ENCODE measurements at regions not wholly inside any gene's neighbourhood (a gene's known extent, or its start where the extent isn't known, plus 50 kb on each side); places are given as distances from the start of the nearest gene placed in this dataset.

DNA sequence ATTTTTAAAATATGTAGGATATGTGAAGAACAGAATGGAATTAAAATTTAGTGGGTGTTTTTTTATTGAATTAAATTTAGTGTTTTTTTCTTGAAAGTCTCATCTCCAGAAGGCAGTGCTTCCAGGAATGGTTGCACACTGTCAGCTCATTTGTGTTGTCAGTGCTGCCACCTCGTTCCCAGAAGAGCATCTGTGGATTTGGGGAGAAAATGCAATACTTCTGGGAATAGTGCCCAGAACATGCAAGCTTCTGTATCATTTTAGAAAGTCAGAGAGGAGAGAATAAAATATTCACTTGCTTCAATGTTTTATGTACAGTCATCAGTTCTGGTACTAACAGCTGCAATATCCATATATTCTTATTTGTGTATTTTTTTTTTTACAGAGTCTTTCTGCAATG is 608.8 kb downstream of the PCDH7 start:
- H3K36me3 Mint-ChIP-seq = no peaks in the 10 kb centered on the region
- no peak for ATAC-seq
- H3K4me1 Mint-ChIP-seq = no peaks in the 10 kb centered on the region
- H3K9me3 Mint-ChIP-seq = no peaks in the 10 kb centered on the region
- no peak overlapping the region for H3K4me3 Mint-ChIP-seq
- H3K27ac Mint-ChIP-seq = no peak overlapping the region
- H3K27me3 Mint-ChIP-seq = no peaks in the 10 kb centered on the region

DNA sequence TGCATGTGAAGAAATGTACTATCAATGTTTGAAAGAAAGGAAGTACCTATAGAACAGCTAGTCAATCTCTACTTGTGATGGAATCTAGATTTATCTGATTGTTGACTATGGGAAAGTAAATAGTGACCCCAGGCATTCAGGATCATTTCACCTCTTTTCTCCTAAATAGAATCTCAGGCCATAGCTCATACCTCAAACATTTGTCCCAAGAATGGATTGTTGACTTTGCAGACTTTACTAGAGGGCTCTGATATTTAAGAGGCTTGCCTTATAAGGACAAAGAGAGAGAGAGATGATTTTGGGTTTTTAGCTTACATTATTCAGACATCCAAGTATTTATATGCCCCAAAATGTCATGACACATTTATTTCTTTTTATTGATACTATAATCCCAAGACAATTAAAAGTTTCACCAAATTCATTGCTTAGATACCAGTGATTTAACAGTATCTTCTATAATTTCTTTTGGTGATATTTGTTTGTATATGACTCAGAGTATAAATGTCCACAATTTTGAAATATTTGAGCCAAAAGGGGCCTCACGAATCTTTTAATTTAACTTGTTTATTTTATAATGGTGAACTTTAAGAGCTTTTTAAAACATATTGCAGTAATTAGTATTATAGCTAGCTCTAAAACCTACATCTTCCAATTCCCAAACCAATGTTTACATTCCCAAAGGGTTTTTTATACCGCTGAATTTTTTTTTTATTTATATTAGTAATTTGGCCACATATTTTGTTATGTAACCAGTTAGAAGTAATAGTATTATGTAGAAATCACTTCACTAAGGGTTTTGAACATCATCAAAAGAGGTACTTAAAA is 614.1 kb downstream of the PCDH7 start:
- Mint-ChIP-seq H3K36me3 (no peaks in the 10 kb centered on the region), H3K27ac (no peak overlapping the region), H3K9me3 (peaks cover 3% of the 10 kb centered on the region), H3K4me1 (no peaks in the 10 kb centered on the region), H3K4me3 (no peak overlapping the region), H3K27me3 (no peaks in the 10 kb centered on the region)
- no peak for ATAC-seq

DNA sequence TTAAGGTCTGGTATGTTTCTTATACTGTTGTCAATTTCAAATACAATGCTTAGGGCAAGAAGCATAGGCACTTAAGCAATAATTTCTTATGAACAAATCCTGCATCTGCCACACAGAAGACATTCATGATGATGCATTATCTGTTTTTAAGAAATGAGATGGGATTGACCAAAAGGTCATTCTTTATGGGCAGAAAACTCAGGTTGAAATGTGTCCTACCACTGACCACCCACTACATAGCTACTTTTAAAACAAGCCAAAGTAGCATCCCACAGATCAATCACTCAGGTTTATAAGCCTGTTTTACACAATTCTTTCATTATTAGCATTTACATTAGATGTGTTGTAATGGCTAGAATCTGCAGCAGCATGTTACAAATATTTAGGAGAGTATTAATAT is 617.8 kb downstream of the PCDH7 start:
- Mint-ChIP-seq H3K36me3 (no peaks in the 10 kb centered on the region), H3K4me3 (no peak overlapping the region), H3K4me1 (no peaks in the 10 kb centered on the region), H3K9me3 (peaks cover 12% of the 10 kb centered on the region), H3K27ac (no peak overlapping the region), H3K27me3 (no peaks in the 10 kb centered on the region)
- no peak for ATAC-seq

DNA sequence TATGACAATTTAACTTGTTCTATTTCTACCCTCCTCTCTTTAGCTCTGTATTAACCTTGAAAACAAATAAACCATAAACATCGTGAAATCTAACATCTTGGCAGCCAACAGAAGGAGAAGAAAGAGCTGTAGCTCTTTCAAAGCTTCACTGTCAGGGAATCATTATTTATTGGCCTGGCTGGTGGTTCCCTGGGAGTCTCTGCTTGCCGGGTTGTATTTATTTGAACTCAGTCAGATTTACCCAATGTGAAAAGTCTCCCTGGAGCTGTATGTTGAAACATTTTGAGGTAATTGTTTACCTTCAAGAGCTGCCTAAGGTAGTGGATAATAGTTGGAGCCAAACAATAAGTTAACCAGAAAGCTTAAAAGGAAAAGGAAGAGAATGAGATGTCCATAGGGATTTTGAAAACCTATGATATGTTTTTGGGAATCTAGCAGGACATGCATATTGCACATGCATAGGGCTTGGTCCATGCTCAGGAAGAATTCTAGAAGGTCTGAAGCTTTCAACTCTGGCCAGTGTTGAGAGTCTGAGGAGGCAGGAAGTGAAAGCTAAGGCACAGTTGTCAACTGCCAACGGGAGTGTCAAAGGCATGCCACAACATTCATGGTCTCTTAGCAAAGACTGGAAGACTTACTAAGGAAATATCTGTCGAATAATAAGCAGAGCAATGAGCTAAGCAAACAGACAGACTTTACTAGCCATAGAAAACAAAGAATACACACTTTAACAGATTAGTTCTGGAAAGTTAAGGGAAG is 621.6 kb downstream of the PCDH7 start:
- no peak overlapping the region for H3K27ac Mint-ChIP-seq
- no peak for ATAC-seq
- H3K4me3 Mint-ChIP-seq = no peak overlapping the region
- H3K36me3 Mint-ChIP-seq = no peaks in the 10 kb centered on the region
- H3K4me1 Mint-ChIP-seq = no peaks in the 10 kb centered on the region
- no peaks in the 10 kb centered on the region for H3K27me3 Mint-ChIP-seq
- H3K9me3 Mint-ChIP-seq = peaks cover 12% of the 10 kb centered on the region

DNA sequence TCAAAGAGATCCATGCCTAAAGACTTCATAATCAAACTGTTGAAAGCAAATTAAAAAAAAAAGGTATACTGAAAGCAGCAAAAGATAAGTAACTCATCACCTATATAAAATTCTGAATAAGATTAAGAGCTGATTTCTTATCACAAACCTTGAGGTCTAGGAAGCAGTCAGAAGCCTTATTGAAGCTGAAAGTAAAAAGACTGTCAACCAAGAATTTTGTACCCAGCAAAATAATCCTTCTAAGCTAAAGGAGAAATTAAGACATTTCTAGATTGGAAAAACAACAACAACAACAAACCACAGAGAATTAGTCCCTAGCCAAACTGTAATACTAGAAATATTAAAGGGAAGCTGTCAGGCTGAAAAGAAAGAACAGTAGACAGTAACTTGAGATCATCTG is 622.9 kb downstream of the PCDH7 start:
- H3K4me3 Mint-ChIP-seq = no peak overlapping the region

DNA sequence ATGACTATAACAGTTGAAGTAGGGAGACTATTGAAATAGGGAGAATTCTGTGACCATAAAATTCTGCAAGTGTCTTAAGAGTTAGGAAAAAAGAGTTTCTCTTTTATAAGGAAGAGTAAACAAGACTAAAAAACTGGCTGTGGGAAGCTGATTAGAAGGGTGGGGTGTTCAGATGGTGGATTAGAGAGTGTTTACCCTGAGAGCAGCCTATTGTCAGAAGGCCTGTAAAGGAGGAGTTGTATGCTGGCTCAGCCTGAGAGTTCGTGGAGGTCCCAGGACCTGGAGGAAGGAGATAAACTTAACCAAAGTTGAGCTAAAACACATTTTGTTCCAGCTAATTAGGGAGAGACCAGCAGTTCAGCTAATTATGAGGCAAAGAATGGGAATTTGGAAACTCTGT is 629.7 kb downstream of the PCDH7 start:
- Mint-ChIP-seq H3K4me3 (no peak overlapping the region), H3K4me1 (no peaks in the 10 kb centered on the region), H3K27ac (no peak overlapping the region), H3K9me3 (peaks cover 3% of the 10 kb centered on the region), H3K36me3 (no peaks in the 10 kb centered on the region), H3K27me3 (no peaks in the 10 kb centered on the region)
- no peak for ATAC-seq

More for the DNA sequence above, 622.9 kb downstream of the PCDH7 start:
- no peaks in the 10 kb centered on the region for H3K36me3 Mint-ChIP-seq
- peaks cover 12% of the 10 kb centered on the region for H3K9me3 Mint-ChIP-seq
- no peaks in the 10 kb centered on the region for H3K27me3 Mint-ChIP-seq
- ATAC-seq = no peak
- no peaks in the 10 kb centered on the region for H3K4me1 Mint-ChIP-seq
- no peak overlapping the region for H3K27ac Mint-ChIP-seq

DNA sequence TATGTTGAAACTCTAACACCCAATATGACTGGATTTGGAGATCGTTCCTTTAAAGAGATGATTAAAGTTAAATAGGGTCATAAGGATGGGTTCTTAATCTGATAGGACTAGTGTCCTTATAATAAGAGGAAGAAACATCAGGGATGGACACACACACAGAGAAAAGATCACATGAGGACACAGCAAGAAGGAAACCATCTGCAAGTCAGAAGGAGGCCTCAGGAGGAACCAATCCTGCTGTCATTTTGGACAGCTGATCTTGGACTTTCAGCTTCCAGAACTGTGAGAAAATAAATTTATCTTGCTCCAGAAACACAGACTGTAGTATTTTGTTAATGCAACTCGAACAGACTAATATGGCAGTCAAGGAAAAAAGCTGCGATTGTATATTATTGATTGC is 631.5 kb downstream of the PCDH7 start:
- no peaks in the 10 kb centered on the region for H3K9me3 Mint-ChIP-seq
- no peaks in the 10 kb centered on the region for H3K36me3 Mint-ChIP-seq
- H3K4me3 Mint-ChIP-seq = no peak overlapping the region
- no peak for ATAC-seq
- no peak overlapping the region for H3K27ac Mint-ChIP-seq
- H3K27me3 Mint-ChIP-seq = no peaks in the 10 kb centered on the region
- no peaks in the 10 kb centered on the region for H3K4me1 Mint-ChIP-seq

DNA sequence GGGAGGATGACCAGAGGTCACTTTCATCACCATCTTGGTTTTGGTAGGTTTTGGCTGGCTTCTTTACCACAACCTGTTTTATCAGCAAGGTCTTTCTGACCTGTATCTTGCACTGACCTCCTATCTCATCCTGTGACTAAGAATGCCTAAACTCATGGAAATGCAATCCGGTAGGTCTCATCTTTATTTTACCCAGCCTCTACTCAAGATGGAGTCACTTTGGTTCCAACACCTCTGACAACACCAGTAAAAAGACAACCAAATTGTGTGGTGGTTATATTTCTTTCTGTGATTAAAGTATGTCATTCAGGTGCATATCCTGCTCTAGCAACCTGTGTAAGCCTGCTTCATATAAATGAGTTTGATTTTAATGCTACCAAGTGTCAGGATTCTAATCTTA is 636.7 kb downstream of the PCDH7 start:
- Mint-ChIP-seq H3K4me3 (no peak overlapping the region), H3K9me3 (peaks cover 3% of the 10 kb centered on the region), H3K4me1 (no peaks in the 10 kb centered on the region), H3K36me3 (no peaks in the 10 kb centered on the region), H3K27me3 (no peaks in the 10 kb centered on the region), H3K27ac (no peak overlapping the region)
- ATAC-seq = no peak

DNA sequence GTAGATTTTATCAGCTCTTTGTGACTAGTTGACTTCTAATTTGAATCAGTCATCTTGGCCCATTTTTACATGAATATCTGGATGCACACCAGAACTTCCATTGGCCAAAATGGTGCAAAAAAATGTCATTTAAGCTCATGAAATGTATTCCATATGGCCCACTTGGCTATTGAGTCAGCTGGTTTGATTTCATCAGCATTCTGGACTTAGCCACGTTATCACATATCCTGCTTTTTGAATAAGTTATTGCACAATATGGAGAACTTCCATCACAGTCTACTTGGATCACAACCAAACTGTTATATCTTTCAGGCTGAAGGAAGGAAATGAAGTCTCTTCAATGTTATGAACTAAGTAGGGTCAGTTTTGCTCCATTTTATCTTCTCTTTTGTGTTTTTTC is 640.6 kb downstream of the PCDH7 start:
- Mint-ChIP-seq H3K36me3 (no peaks in the 10 kb centered on the region), H3K27me3 (no peaks in the 10 kb centered on the region), H3K4me3 (no peak overlapping the region), H3K4me1 (no peaks in the 10 kb centered on the region), H3K27ac (no peak overlapping the region), H3K9me3 (peaks cover 8% of the 10 kb centered on the region)
- ATAC-seq = no peak

DNA sequence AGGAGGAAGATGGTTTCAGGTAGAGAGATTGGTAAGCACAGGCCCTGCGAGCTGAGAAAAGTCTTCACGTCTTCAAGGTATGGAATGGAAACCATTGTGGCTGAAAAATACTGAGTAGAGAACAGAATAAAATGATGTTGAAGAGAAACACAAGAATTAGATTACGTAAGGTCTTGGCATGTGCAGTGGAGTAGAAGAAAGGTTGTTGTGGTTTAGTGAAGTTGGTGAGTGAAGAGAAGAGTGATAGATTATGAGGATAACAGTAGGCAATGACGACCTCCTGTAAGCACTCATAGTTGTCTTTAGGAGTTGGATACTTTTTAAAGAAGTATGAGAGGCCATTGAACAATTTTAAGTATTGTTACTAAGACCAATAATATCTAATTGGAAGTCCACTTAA is 642.6 kb downstream of the PCDH7 start:
- no peaks in the 10 kb centered on the region for H3K36me3 Mint-ChIP-seq
- no peak overlapping the region for H3K4me3 Mint-ChIP-seq
- no peak overlapping the region for H3K27ac Mint-ChIP-seq
- no peaks in the 10 kb centered on the region for H3K27me3 Mint-ChIP-seq
- ATAC-seq = no peak
- no peaks in the 10 kb centered on the region for H3K4me1 Mint-ChIP-seq
- H3K9me3 Mint-ChIP-seq = peaks cover 8% of the 10 kb centered on the region

DNA sequence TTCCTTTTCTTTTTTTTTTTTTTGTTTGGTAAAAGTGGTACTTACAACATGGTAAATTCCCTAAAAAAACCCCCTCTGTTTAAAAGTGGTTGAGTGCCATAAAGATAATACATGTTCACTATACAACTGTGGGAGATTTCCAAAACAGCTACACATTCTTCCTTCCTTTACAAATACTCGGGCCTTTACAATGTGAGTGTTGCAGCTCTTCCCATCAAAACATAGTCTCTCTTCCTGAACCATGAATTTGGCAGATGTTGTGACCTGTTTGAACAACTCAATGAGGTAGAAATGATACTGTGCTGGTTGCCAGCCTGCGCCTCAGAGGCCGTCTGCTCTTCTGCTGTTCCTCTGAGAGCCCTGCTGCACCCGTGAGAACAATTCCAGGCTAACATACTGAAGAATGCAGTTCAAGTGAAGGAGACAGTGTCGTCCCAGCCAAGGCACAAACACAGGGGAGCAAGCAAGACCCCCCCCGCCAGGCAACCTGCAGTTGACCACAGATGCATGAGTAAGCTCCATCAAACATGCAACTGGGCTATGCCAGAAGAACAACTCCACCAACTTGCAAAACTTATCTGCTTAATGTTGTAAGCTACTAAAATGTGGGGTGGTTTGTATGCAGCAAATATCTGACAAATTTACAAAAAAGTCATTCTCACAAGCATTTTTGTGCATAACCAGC is 645.0 kb downstream of the PCDH7 start:
- Mint-ChIP-seq H3K36me3 (no peaks in the 10 kb centered on the region), H3K4me1 (no peaks in the 10 kb centered on the region)
- ATAC-seq = no peak

DNA sequence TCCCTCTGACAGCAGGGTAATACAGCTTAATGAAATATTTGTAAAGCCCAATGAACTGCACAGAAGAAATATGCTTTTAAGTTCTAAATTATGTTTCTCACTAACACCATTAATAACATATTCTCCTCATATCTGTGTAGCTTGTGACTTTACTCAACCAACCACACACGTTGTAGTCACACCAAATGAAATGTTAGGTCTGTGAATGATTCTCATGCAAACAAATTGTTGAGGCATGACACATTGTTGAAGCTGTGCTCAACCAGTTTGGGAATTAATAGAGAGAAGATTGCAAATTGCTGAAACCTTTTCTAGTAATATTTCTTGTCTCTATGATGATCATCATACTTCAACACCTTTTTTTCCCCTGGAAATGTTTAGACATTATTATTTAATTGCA is 645.9 kb downstream of the PCDH7 start:
- peaks cover 10% of the 10 kb centered on the region for H3K9me3 Mint-ChIP-seq
- H3K27ac Mint-ChIP-seq = no peak overlapping the region
- H3K36me3 Mint-ChIP-seq = no peaks in the 10 kb centered on the region
- ATAC-seq = no peak
- no peak overlapping the region for H3K4me3 Mint-ChIP-seq
- no peaks in the 10 kb centered on the region for H3K4me1 Mint-ChIP-seq
- no peaks in the 10 kb centered on the region for H3K27me3 Mint-ChIP-seq

More for the DNA sequence above, 645.0 kb downstream of the PCDH7 start:
- peaks cover 10% of the 10 kb centered on the region for H3K9me3 Mint-ChIP-seq
- H3K27ac Mint-ChIP-seq = no peak overlapping the region
- no peaks in the 10 kb centered on the region for H3K27me3 Mint-ChIP-seq
- H3K4me3 Mint-ChIP-seq = no peak overlapping the region

DNA sequence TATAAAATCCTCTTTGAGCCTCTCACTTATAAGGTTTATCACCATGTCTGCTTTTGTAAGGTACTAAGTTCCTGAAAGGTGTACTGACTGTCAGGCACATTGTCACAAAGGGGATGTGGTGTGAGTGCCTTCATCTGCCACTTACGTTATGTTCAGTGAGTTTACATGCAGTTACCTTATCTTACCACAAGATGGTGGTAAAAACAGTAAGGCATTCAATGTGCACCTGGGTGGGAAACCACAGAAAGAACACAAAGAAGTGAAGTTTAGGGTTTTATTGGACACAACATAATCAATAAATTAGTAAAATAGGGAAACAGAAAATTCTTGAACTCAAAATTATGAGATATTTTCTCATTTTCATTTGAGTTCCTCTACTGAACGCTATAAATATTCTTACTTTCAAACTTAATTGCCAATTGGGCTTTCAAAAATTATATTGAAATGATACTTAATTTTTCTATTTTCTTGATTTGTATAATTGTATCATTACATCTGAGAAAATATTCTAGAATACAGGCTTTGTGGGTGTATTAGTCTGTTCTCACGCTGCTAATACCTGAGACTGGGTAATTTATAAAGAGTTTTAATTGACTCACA is 650.8 kb downstream of the PCDH7 start:
- Mint-ChIP-seq H3K4me3 (no peak overlapping the region), H3K27ac (no peak overlapping the region), H3K4me1 (no peaks in the 10 kb centered on the region), H3K36me3 (no peaks in the 10 kb centered on the region), H3K9me3 (peaks cover 2% of the 10 kb centered on the region), H3K27me3 (no peaks in the 10 kb centered on the region)
- no peak for ATAC-seq

DNA sequence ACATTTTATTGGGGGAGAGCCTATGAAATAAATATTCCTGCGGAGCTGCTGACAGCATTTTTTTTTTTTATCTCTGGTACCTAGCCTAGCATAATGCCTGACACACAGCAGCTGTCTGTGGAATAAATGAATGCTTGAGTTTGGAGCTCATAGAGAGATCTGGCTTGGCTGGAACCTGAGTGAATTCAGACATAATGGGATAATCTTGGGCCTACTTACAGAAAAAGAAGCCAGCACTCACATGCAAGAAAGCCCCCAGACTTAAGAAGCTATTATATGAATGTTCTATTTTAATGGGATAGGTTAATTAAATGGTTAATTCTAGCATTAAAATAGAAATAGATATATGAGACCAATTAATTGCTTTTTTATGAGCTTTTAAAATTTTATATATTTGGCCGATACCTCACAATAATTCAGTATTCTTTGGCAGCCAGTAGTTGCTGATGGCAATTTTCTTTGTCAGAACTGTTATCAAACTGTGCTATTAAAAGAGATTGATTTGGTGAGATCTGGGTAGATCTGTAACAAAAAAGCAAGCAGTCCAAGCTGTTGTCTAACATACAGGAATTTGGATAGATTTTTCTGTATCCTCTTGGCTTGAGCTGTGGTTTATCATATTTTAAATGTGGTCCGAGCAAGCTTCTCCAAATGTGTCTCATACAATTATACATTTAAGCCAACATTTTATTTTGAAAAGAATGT is 654.2 kb downstream of the PCDH7 start:
- Mint-ChIP-seq H3K4me3 (no peak overlapping the region), H3K27me3 (no peaks in the 10 kb centered on the region), H3K27ac (no peak overlapping the region), H3K9me3 (no peaks in the 10 kb centered on the region), H3K4me1 (no peaks in the 10 kb centered on the region), H3K36me3 (no peaks in the 10 kb centered on the region)
- no peak for ATAC-seq

DNA sequence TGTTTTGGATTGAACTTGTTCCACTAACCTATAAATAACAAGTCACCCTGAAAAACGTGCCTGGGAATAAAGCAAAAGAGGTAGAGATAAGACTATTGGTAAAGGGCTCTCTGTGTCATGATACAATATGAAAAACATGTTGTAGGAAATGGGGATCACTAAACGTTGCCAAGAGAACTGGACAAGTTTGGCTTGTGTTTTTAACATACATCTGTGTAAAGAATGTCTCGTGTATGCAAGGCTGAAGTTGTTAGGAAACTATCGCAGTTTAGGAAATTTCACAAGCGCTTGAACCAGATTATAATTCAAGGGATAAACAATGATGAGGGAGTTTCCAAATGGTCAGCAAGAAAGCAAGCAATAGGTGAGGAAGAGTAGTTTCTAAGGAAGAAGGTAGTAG is 655.8 kb downstream of the PCDH7 start:
- H3K9me3 Mint-ChIP-seq = no peaks in the 10 kb centered on the region
- no peaks in the 10 kb centered on the region for H3K27me3 Mint-ChIP-seq
- no peak overlapping the region for H3K4me3 Mint-ChIP-seq
- no peaks in the 10 kb centered on the region for H3K4me1 Mint-ChIP-seq
- ATAC-seq = no peak
- H3K27ac Mint-ChIP-seq = no peak overlapping the region
- H3K36me3 Mint-ChIP-seq = no peaks in the 10 kb centered on the region

Data from stimulated activated memory B cell treated with anti-CD40 and anti-IgM and Interleukin-4, amounts not matched to agents 10 μg/mL and 1 μg/mL and 100 μg/mL, for 72 hours (primary cell).